ENCODE measurements at regions not wholly inside any gene's neighbourhood (a gene's known extent, or its start where the extent isn't known, plus 50 kb on each side); places are given as distances from the start of the nearest gene placed in this dataset.

- DNase-seq: no peak
These were observed 70.4 kb upstream of the TTLL7 start for GRCh38 chr1:84069236-84069845.

GRCh38 chr1:84062496-84062895, 63.6 kb upstream of the TTLL7 start:
- Histone ChIP-seq H3K9me3 (ENCODE audit: severe bottlenecking) (no peaks in the 10 kb centered on the region), H3K36me3 (no peaks in the 10 kb centered on the region), H3K27ac (no peak overlapping the region), H3K4me3 (ENCODE audit: low read depth, low read length) (no peak overlapping the region), H3K27me3 (ENCODE audit: insufficient read depth, low read depth, severe bottlenecking) (no peaks in the 10 kb centered on the region)
- DNase-seq: no peak
- no peak for TF ChIP-seq CTCF (IDR thresholded peaks at IDR 0.05; ENCODE audit: low read depth, low read length)

More at GRCh38 chr1:84069236-84069845, 70.4 kb upstream of the TTLL7 start:
- H3K27ac ChIP-seq: no peak overlapping the region
- no peaks in the 10 kb centered on the region for H3K27me3 ChIP-seq (ENCODE audit: insufficient read depth, low read depth, severe bottlenecking)
- H3K9me3 ChIP-seq (ENCODE audit: severe bottlenecking): peaks cover 14% of the 10 kb centered on the region
- H3K36me3 ChIP-seq: no peaks in the 10 kb centered on the region; the same call in 1 of the 2 replicates
- no peak overlapping the region for H3K4me3 ChIP-seq (ENCODE audit: low read depth, low read length)
- TF ChIP-seq CTCF (IDR thresholded peaks at IDR 0.05; ENCODE audit: low read depth, low read length): no peak

GRCh38 chr1:84061336-84061735, 62.4 kb upstream of the TTLL7 start:
- no peak for TF ChIP-seq CTCF (IDR thresholded peaks at IDR 0.05; ENCODE audit: low read depth, low read length)
- Histone ChIP-seq H3K27me3 (ENCODE audit: insufficient read depth, low read depth, severe bottlenecking) (no peaks in the 10 kb centered on the region), H3K36me3 (no peaks in the 10 kb centered on the region), H3K4me3 (ENCODE audit: low read depth, low read length) (no peak overlapping the region), H3K27ac (no peak overlapping the region), H3K9me3 (ENCODE audit: severe bottlenecking) (no peaks in the 10 kb centered on the region)
- DNase-seq: no peak

GRCh38 chr1:84060781-84061180, 61.8 kb upstream of the TTLL7 start:
- no peak for TF ChIP-seq CTCF (IDR thresholded peaks at IDR 0.05; ENCODE audit: low read depth, low read length)
- DNase-seq: no peak
- Histone ChIP-seq H3K36me3 (no peaks in the 10 kb centered on the region), H3K9me3 (ENCODE audit: severe bottlenecking) (no peaks in the 10 kb centered on the region), H3K27ac (no peak overlapping the region), H3K27me3 (ENCODE audit: insufficient read depth, low read depth, severe bottlenecking) (no peaks in the 10 kb centered on the region), H3K4me3 (ENCODE audit: low read depth, low read length) (no peak overlapping the region)

- TF ChIP-seq CTCF (IDR thresholded peaks at IDR 0.05; ENCODE audit: low read depth, low read length): no peak
- Histone ChIP-seq H3K27ac (no peak overlapping the region), H3K4me3 (ENCODE audit: low read depth, low read length) (no peak overlapping the region), H3K36me3 (no peaks in the 10 kb centered on the region), H3K27me3 (ENCODE audit: insufficient read depth, low read depth, severe bottlenecking) (no peaks in the 10 kb centered on the region), H3K9me3 (ENCODE audit: severe bottlenecking) (no peaks in the 10 kb centered on the region)
- no peak for DNase-seq
These were observed 49.9 kb upstream of the TTLL7 start for GRCh38 chr1:84048820-84049219.
